Liver (tissue), 8 donors: ENCODE measurements at regions not wholly inside any gene's neighbourhood (a gene's known extent, or its start where the extent isn't known, plus 50 kb on each side); places are given as distances from the start of the nearest gene placed in this dataset.

Source experiments
- DNase-seq: peaks from one replicate; pipeline ENCODE4 v3.0.0-alpha.2; 2017; ENCODE audit warnings: low spot score
- H3K27ac ChIP-seq, 2 donors: one replicate each; pipeline ENCODE4 v1.7.0; 2013; ENCODE audit warnings: inconsistent platforms in 2 of 2, low read length in 2 of 2, control low read depth in 1 of 2, low read depth in 1 of 2, mild to moderate bottlenecking in 1 of 2
- H3K27me3 ChIP-seq, 4 donors: one replicate each; pipeline versions ENCODE4 v1.6.1 to v1.7.0; 2013; ENCODE audit warnings: low read length in 3 of 4, inconsistent platforms in 1 of 4, mild to moderate bottlenecking in 1 of 4, moderate library complexity in 1 of 4; ENCODE audit not compliant: control insufficient read depth in 4 of 4, insufficient read depth in 4 of 4
- H3K36me3 ChIP-seq, 4 donors: one replicate each; pipeline versions ENCODE4 v1.6.1 to v1.7.0; 2013; ENCODE audit warnings: low read length in 3 of 4, mild to moderate bottlenecking in 3 of 4, low read depth in 1 of 4, moderate library complexity in 1 of 4; ENCODE audit not compliant: control insufficient read depth in 4 of 4, insufficient read depth in 3 of 4
- H3K4me1 ChIP-seq, 4 donors: one replicate each; pipeline versions ENCODE4 v1.6.1 to v1.7.0; 2013; ENCODE audit warnings: low read length in 3 of 4, mild to moderate bottlenecking in 3 of 4, moderate library complexity in 1 of 4; ENCODE audit not compliant: control insufficient read depth in 4 of 4, insufficient read depth in 4 of 4
- H3K4me3 ChIP-seq, 3 donors: one replicate each; pipeline versions ENCODE4 v1.6.1 to v1.7.0; 2013; ENCODE audit warnings: low read length in 3 of 3, control low read depth in 1 of 3, low read depth in 1 of 3, mild to moderate bottlenecking in 1 of 3
- H3K9ac ChIP-seq, 2 donors: one replicate each; pipeline ENCODE4 v1.7.0; 2013; ENCODE audit warnings: low read length in 2 of 2, mild to moderate bottlenecking in 2 of 2, moderate library complexity in 2 of 2, control low read depth in 1 of 2, low read depth in 1 of 2
- H3K9me3 ChIP-seq, 4 donors: one replicate each; pipeline versions ENCODE4 v1.6.1 to v1.7.0; 2013; ENCODE audit warnings: low read length in 3 of 4; ENCODE audit not compliant: control insufficient read depth in 4 of 4
- ATF3 ChIP-seq: IDR thresholded peaks from 2 replicates; pipeline ENCODE4 v1.6.1; 2016; ENCODE audit warnings: antibody characterized with exemption
- CTCF ChIP-seq: fragments of 150-350 bp; IDR thresholded peaks from 2 replicates; pipeline ENCODE4 v1.5.1; 2017; ENCODE audit warnings: improper control_type of control experiment, low read depth, low read length; ENCODE audit not compliant: missing input control
- EGR1 ChIP-seq, 2 donors: IDR thresholded peaks; 2 replicates each; pipeline ENCODE4 v1.6.1; 2016 to 2018; ENCODE audit warnings: antibody characterized with exemption in 2 of 2, low read depth in 2 of 2
- FOXA1 ChIP-seq: IDR thresholded peaks from 2 replicates; pipeline ENCODE4 v1.6.1; 2016; ENCODE audit warnings: antibody characterized with exemption
- FOXA2 ChIP-seq: IDR thresholded peaks from 2 replicates; pipeline ENCODE4 v1.6.1; 2016; ENCODE audit warnings: antibody characterized with exemption
- GABPA ChIP-seq, 2 donors: IDR thresholded peaks in 1 of 2; conservative IDR thresholded peaks in 1 of 2; 2 replicates each; pipeline ENCODE4 v1.6.1; 2016; ENCODE audit warnings: antibody characterized with exemption in 2 of 2, mild to moderate bottlenecking in 1 of 2, moderate library complexity in 1 of 2
- HNF4A ChIP-seq, 2 donors: conservative IDR thresholded peaks; 2 replicates each; pipeline ENCODE4 v1.6.1; 2016; ENCODE audit warnings: antibody characterized with exemption in 2 of 2, mild to moderate bottlenecking in 2 of 2
- HNF4G ChIP-seq: IDR thresholded peaks from 2 replicates; pipeline ENCODE4 v1.6.1; 2016; ENCODE audit warnings: antibody characterized with exemption
- JUND ChIP-seq, 2 donors: IDR thresholded peaks; 2 replicates each; pipeline ENCODE4 v1.6.1; 2016; ENCODE audit warnings: antibody characterized with exemption in 2 of 2
- MAX ChIP-seq: IDR thresholded peaks from 2 replicates; pipeline ENCODE4 v1.6.1; 2016; ENCODE audit warnings: antibody characterized with exemption
- NR2F2 ChIP-seq: IDR thresholded peaks from 2 replicates; pipeline ENCODE4 v1.6.1; 2016; ENCODE audit warnings: antibody characterized with exemption
- RAD21 ChIP-seq, 2 donors: IDR thresholded peaks; 2 replicates each; pipeline ENCODE4 v1.6.1; 2016; ENCODE audit warnings: antibody characterized with exemption in 2 of 2, mild to moderate bottlenecking in 2 of 2
- REST ChIP-seq: IDR thresholded peaks from 2 replicates; pipeline ENCODE4 v1.6.1; 2016; ENCODE audit warnings: antibody characterized with exemption, mild to moderate bottlenecking
- RXRA ChIP-seq, 2 donors: IDR thresholded peaks; 2 replicates each; pipeline ENCODE4 v1.6.1; 2017 to 2018; ENCODE audit warnings: antibody characterized with exemption in 2 of 2, mild to moderate bottlenecking in 1 of 2
- TAF1 ChIP-seq: conservative IDR thresholded peaks from 2 replicates; pipeline ENCODE4 v1.6.1; 2016; ENCODE audit warnings: antibody characterized with exemption, mild to moderate bottlenecking
- YY1 ChIP-seq: IDR thresholded peaks from 2 replicates; pipeline ENCODE4 v1.6.1; 2016; ENCODE audit warnings: antibody characterized with exemption, mild to moderate bottlenecking
- ZBTB33 ChIP-seq: IDR thresholded peaks from 2 replicates; pipeline ENCODE4 v1.6.1; 2016; ENCODE audit warnings: antibody characterized with exemption
- WGBS: extraction: QIAGEN DNeasy Blood & Tissue Kit; methylation state at CpG from one replicate; pipeline ENCODE4 v1.1.7; 2013; 5-methylcytosine and 5-hydroxymethylcytosine counted together
- donor health status: healthy.
- donor health status: healthy.
- donor health status: healthy.
- donor health status: healthy.
- donor health status: healthy.

GRCh38 chr9:11312966-11313365, 700.2 kb upstream of the PTPRD start:
- 62% methylated on average over 2 of the region's 2 CpGs for WGBS
- Histone ChIP-seq H3K27me3 (no peaks in the 10 kb centered on the region), H3K9ac (no peak overlapping the region), H3K4me3 (no peak overlapping the region), H3K36me3 (no peaks in the 10 kb centered on the region), H3K4me1 (no peaks in the 10 kb centered on the region), H3K9me3 (no peaks in the 10 kb centered on the region), H3K27ac (no peak overlapping the region)
- DNase-seq, result no peak
- no peak for TF ChIP-seq HNF4G
- TF ChIP-seq YY1, result no peak
- TF ChIP-seq EGR1 (IDR thresholded peaks at IDR 0.05; ENCODE audit: low read depth in 2 of 2), result no peak

GRCh38 chr9:11318946-11319345, 706.1 kb upstream of the PTPRD start:
- Histone ChIP-seq H3K27me3 (no peaks in the 10 kb centered on the region), H3K4me1 (no peaks in the 10 kb centered on the region), H3K9ac (no peak overlapping the region), H3K27ac (no peak overlapping the region), H3K4me3 (no peak overlapping the region), H3K36me3 (no peaks in the 10 kb centered on the region), H3K9me3 (no peaks in the 10 kb centered on the region)
- TF ChIP-seq REST (no peak), JUND (IDR thresholded peaks at IDR 0.05) (no peak), HNF4G (no peak), RAD21 (IDR thresholded peaks at IDR 0.05) (no peak), TAF1 (no peak), RXRA (IDR thresholded peaks at IDR 0.05) (no peak), YY1 (no peak), FOXA2 (no peak), ZBTB33 (no peak), EGR1 (IDR thresholded peaks at IDR 0.05; ENCODE audit: low read depth in 2 of 2) (no peak), FOXA1 (no peak), HNF4A (conservative IDR thresholded peaks at IDR 0.05) (no peak), GABPA (IDR thresholded peaks at IDR 0.05 in 1 of 2, conservative IDR thresholded peaks at IDR 0.05 in 1 of 2) (no peak)
- 62% methylated on average over 1 of the region's 1 CpG for WGBS
- DNase-seq, result no peak

- Histone ChIP-seq H3K9me3 (no peaks in the 10 kb centered on the region), H3K9ac (no peak overlapping the region), H3K4me1 (no peaks in the 10 kb centered on the region), H3K27me3 (no peaks in the 10 kb centered on the region), H3K4me3 (no peak overlapping the region), H3K27ac (no peak overlapping the region), H3K36me3 (no peaks in the 10 kb centered on the region)
- WGBS, result 27% methylated on average over 5 of the region's 5 CpGs
- DNase-seq, result no peak
- TF ChIP-seq REST (no peak), EGR1 (IDR thresholded peaks at IDR 0.05; ENCODE audit: low read depth in 2 of 2) (no peak), HNF4A (conservative IDR thresholded peaks at IDR 0.05) (no peak), GABPA (IDR thresholded peaks at IDR 0.05 in 1 of 2, conservative IDR thresholded peaks at IDR 0.05 in 1 of 2) (no peak), ATF3 (no peak), YY1 (no peak), NR2F2 (no peak), TAF1 (no peak), CTCF (peak; percentile 31), RAD21 (IDR thresholded peaks at IDR 0.05) (peak; percentile 46 to 64), MAX (no peak)
These were observed 706.7 kb upstream of the PTPRD start for GRCh38 chr9:11319538-11319937.
